Liver (tissue), 8 donors: ENCODE measurements at regions not wholly inside any gene's neighbourhood (a gene's known extent, or its start where the extent isn't known, plus 50 kb on each side); places are given as distances from the start of the nearest gene placed in this dataset.

ENCODE experiments used
- DNase-seq: peaks from one replicate; pipeline ENCODE4 v3.0.0-alpha.2; 2017; ENCODE audit warnings: low spot score
- H3K27ac ChIP-seq, 2 donors: one replicate each; pipeline ENCODE4 v1.7.0; 2013; ENCODE audit warnings: inconsistent platforms in 2 of 2, low read length in 2 of 2, control low read depth in 1 of 2, low read depth in 1 of 2, mild to moderate bottlenecking in 1 of 2
- H3K27me3 ChIP-seq, 4 donors: one replicate each; pipeline versions ENCODE4 v1.6.1 to v1.7.0; 2013; ENCODE audit warnings: low read length in 3 of 4, inconsistent platforms in 1 of 4, mild to moderate bottlenecking in 1 of 4, moderate library complexity in 1 of 4; ENCODE audit not compliant: control insufficient read depth in 4 of 4, insufficient read depth in 4 of 4
- H3K36me3 ChIP-seq, 4 donors: one replicate each; pipeline versions ENCODE4 v1.6.1 to v1.7.0; 2013; ENCODE audit warnings: low read length in 3 of 4, mild to moderate bottlenecking in 3 of 4, low read depth in 1 of 4, moderate library complexity in 1 of 4; ENCODE audit not compliant: control insufficient read depth in 4 of 4, insufficient read depth in 3 of 4
- H3K4me1 ChIP-seq, 4 donors: one replicate each; pipeline versions ENCODE4 v1.6.1 to v1.7.0; 2013; ENCODE audit warnings: low read length in 3 of 4, mild to moderate bottlenecking in 3 of 4, moderate library complexity in 1 of 4; ENCODE audit not compliant: control insufficient read depth in 4 of 4, insufficient read depth in 4 of 4
- H3K4me3 ChIP-seq, 3 donors: one replicate each; pipeline versions ENCODE4 v1.6.1 to v1.7.0; 2013; ENCODE audit warnings: low read length in 3 of 3, control low read depth in 1 of 3, low read depth in 1 of 3, mild to moderate bottlenecking in 1 of 3
- H3K9ac ChIP-seq, 2 donors: one replicate each; pipeline ENCODE4 v1.7.0; 2013; ENCODE audit warnings: low read length in 2 of 2, mild to moderate bottlenecking in 2 of 2, moderate library complexity in 2 of 2, control low read depth in 1 of 2, low read depth in 1 of 2
- H3K9me3 ChIP-seq, 4 donors: one replicate each; pipeline versions ENCODE4 v1.6.1 to v1.7.0; 2013; ENCODE audit warnings: low read length in 3 of 4; ENCODE audit not compliant: control insufficient read depth in 4 of 4
- ATF3 ChIP-seq: IDR thresholded peaks from 2 replicates; pipeline ENCODE4 v1.6.1; 2016; ENCODE audit warnings: antibody characterized with exemption
- CTCF ChIP-seq: fragments of 150-350 bp; IDR thresholded peaks from 2 replicates; pipeline ENCODE4 v1.5.1; 2017; ENCODE audit warnings: improper control_type of control experiment, low read depth, low read length; ENCODE audit not compliant: missing input control
- EGR1 ChIP-seq, 2 donors: IDR thresholded peaks; 2 replicates each; pipeline ENCODE4 v1.6.1; 2016 to 2018; ENCODE audit warnings: antibody characterized with exemption in 2 of 2, low read depth in 2 of 2
- FOXA1 ChIP-seq: IDR thresholded peaks from 2 replicates; pipeline ENCODE4 v1.6.1; 2016; ENCODE audit warnings: antibody characterized with exemption
- FOXA2 ChIP-seq: IDR thresholded peaks from 2 replicates; pipeline ENCODE4 v1.6.1; 2016; ENCODE audit warnings: antibody characterized with exemption
- GABPA ChIP-seq, 2 donors: IDR thresholded peaks in 1 of 2; conservative IDR thresholded peaks in 1 of 2; 2 replicates each; pipeline ENCODE4 v1.6.1; 2016; ENCODE audit warnings: antibody characterized with exemption in 2 of 2, mild to moderate bottlenecking in 1 of 2, moderate library complexity in 1 of 2
- HNF4A ChIP-seq, 2 donors: conservative IDR thresholded peaks; 2 replicates each; pipeline ENCODE4 v1.6.1; 2016; ENCODE audit warnings: antibody characterized with exemption in 2 of 2, mild to moderate bottlenecking in 2 of 2
- HNF4G ChIP-seq: IDR thresholded peaks from 2 replicates; pipeline ENCODE4 v1.6.1; 2016; ENCODE audit warnings: antibody characterized with exemption
- JUND ChIP-seq, 2 donors: IDR thresholded peaks; 2 replicates each; pipeline ENCODE4 v1.6.1; 2016; ENCODE audit warnings: antibody characterized with exemption in 2 of 2
- MAX ChIP-seq: IDR thresholded peaks from 2 replicates; pipeline ENCODE4 v1.6.1; 2016; ENCODE audit warnings: antibody characterized with exemption
- REST ChIP-seq: IDR thresholded peaks from 2 replicates; pipeline ENCODE4 v1.6.1; 2016; ENCODE audit warnings: antibody characterized with exemption, mild to moderate bottlenecking
- SP1 ChIP-seq: IDR thresholded peaks from 2 replicates; pipeline ENCODE4 v1.6.1; 2018; ENCODE audit warnings: antibody characterized with exemption, mild to moderate bottlenecking
- TAF1 ChIP-seq: conservative IDR thresholded peaks from 2 replicates; pipeline ENCODE4 v1.6.1; 2016; ENCODE audit warnings: antibody characterized with exemption, mild to moderate bottlenecking
- YY1 ChIP-seq: IDR thresholded peaks from 2 replicates; pipeline ENCODE4 v1.6.1; 2016; ENCODE audit warnings: antibody characterized with exemption, mild to moderate bottlenecking
- ZBTB33 ChIP-seq: IDR thresholded peaks from 2 replicates; pipeline ENCODE4 v1.6.1; 2016; ENCODE audit warnings: antibody characterized with exemption
- WGBS: extraction: QIAGEN DNeasy Blood & Tissue Kit; methylation state at CpG from one replicate; pipeline ENCODE4 v1.1.7; 2013; 5-methylcytosine and 5-hydroxymethylcytosine counted together
- donor health status: healthy.
- donor health status: healthy.
- donor health status: healthy.
- donor health status: healthy.
- donor health status: healthy.

GRCh38 chr5:90096415-90097081 lies 313.0 kb downstream of the CETN3 start:
- Histone ChIP-seq H3K27ac (no peak overlapping the region), H3K9me3 (no peaks in the 10 kb centered on the region), H3K27me3 (no peaks in the 10 kb centered on the region), H3K4me1 (no peaks in the 10 kb centered on the region), H3K4me3 (no peak overlapping the region), H3K36me3 (no peaks in the 10 kb centered on the region), H3K9ac (no peak overlapping the region)
- no peak for DNase-seq
- 77% methylated on average over 6 of the region's 6 CpGs for WGBS
- TF ChIP-seq EGR1 (IDR thresholded peaks at IDR 0.05; ENCODE audit: low read depth in 2 of 2) (no peak), GABPA (IDR thresholded peaks at IDR 0.05 in 1 of 2, conservative IDR thresholded peaks at IDR 0.05 in 1 of 2) (no peak), SP1 (no peak), CTCF (no peak), TAF1 (no peak), FOXA1 (no peak), ATF3 (no peak), JUND (IDR thresholded peaks at IDR 0.05) (no peak), MAX (no peak), REST (no peak), YY1 (no peak), HNF4G (no peak)

- H3K36me3 ChIP-seq: no peaks in the 10 kb centered on the region
- no peaks in the 10 kb centered on the region for H3K4me1 ChIP-seq
- H3K27ac ChIP-seq: no peak overlapping the region
- H3K4me3 ChIP-seq: no peak overlapping the region
- no peak overlapping the region for H3K9ac ChIP-seq
- no peak for TF ChIP-seq HNF4G
- no peak for TF ChIP-seq MAX
- no peak for TF ChIP-seq ZBTB33
- TF ChIP-seq REST: no peak
- TF ChIP-seq GABPA (IDR thresholded peaks at IDR 0.05 in 1 of 2, conservative IDR thresholded peaks at IDR 0.05 in 1 of 2): no peak
- no peak for TF ChIP-seq SP1
- TF ChIP-seq FOXA2: no peak
- TF ChIP-seq YY1: no peak
- no peak for TF ChIP-seq HNF4A (conservative IDR thresholded peaks at IDR 0.05)
- TF ChIP-seq EGR1 (IDR thresholded peaks at IDR 0.05; ENCODE audit: low read depth in 2 of 2): no peak
- TF ChIP-seq JUND (IDR thresholded peaks at IDR 0.05): no peak
- no peak for TF ChIP-seq FOXA1
- H3K27me3 ChIP-seq: no peaks in the 10 kb centered on the region
- no peaks in the 10 kb centered on the region for H3K9me3 ChIP-seq
- DNase-seq: no peak
- WGBS: 73% methylated on average over 3 of the region's 3 CpGs
Measured at GRCh38 chr5:90095292-90096060, 314.1 kb downstream of the CETN3 start.
